Astrocyte (in vitro differentiated cells and primary cell): ENCODE measurements at regions not wholly inside any gene's neighbourhood (a gene's known extent, or its start where the extent isn't known, plus 50 kb on each side); places are given as distances from the start of the nearest gene placed in this dataset.

Source experiments
- DNase-seq: peaks from one replicate; pipeline ENCODE4 v3.0.0-alpha.2; 2010; ENCODE audit warnings: low read depth
- FAIRE-seq: peaks from 2 replicates; lab custom pipeline; 2011; peaks lifted over from hg19 to GRCh38; lab: Jason Lieb, UNC
- H2AFZ ChIP-seq: 2 replicates; pipeline ENCODE4 v1.6.0; 2012; ENCODE audit warnings: low read depth, low read length, inconsistent platforms
- H3K27ac ChIP-seq: 2 replicates; pipeline ENCODE4 v1.5.1; 2011; ENCODE audit warnings: low read depth, low read length, inconsistent platforms
- H3K27me3 ChIP-seq: 2 replicates; pipeline ENCODE4 v1.6.0; 2011; ENCODE audit warnings: low read length, inconsistent platforms; ENCODE audit not compliant: insufficient read depth
- H3K36me3 ChIP-seq: 2 replicates; pipeline ENCODE4 v1.5.1; 2011; ENCODE audit warnings: low read length, inconsistent platforms; ENCODE audit not compliant: insufficient read depth
- H3K4me1 ChIP-seq: 2 replicates; pipeline ENCODE4 v1.5.1; 2011; ENCODE audit warnings: low read length, inconsistent platforms; ENCODE audit not compliant: insufficient read depth
- H3K4me2 ChIP-seq: 2 replicates; pipeline ENCODE4 v1.6.0; 2012; ENCODE audit warnings: low read length, inconsistent platforms
- H3K4me3 ChIP-seq: 2 replicates; pipeline ENCODE4 v1.5.1; 2011; ENCODE audit warnings: low read depth, mild to moderate bottlenecking, low read length, inconsistent platforms; ENCODE audit not compliant: insufficient read depth
- H3K79me2 ChIP-seq: 2 replicates; pipeline ENCODE4 v1.6.0; 2012; ENCODE audit warnings: mild to moderate bottlenecking, low read length, inconsistent platforms; ENCODE audit not compliant: insufficient read depth
- H3K9ac ChIP-seq: 2 replicates; pipeline ENCODE4 v1.6.0; 2012; ENCODE audit warnings: mild to moderate bottlenecking, low read length, inconsistent platforms
- H3K9me3 ChIP-seq: 2 replicates; pipeline ENCODE4 v1.5.1; 2012; ENCODE audit warnings: low read depth, mild to moderate bottlenecking, low read length, inconsistent platforms; ENCODE audit not compliant: insufficient read depth
- H4K20me1 ChIP-seq: 2 replicates; pipeline ENCODE4 v1.6.0; 2012; ENCODE audit warnings: low read length, inconsistent platforms; ENCODE audit not compliant: insufficient read depth
- H3K27ac Mint-ChIP-seq: one replicate; pipeline ENCODE4 v1.8.0; 2021; ENCODE audit warnings: mild to moderate bottlenecking, mixed read lengths; ENCODE audit not compliant: unreplicated experiment
- H3K27me3 Mint-ChIP-seq: one replicate; pipeline ENCODE4 v1.8.0; 2021; ENCODE audit warnings: low read depth, mixed read lengths; ENCODE audit not compliant: unreplicated experiment
- H3K36me3 Mint-ChIP-seq: one replicate; pipeline ENCODE4 v1.8.0; 2021; ENCODE audit warnings: low read depth, mixed read lengths; ENCODE audit not compliant: unreplicated experiment
- H3K4me1 Mint-ChIP-seq: one replicate; pipeline ENCODE4 v1.8.0; 2021; ENCODE audit warnings: low read depth, mixed read lengths; ENCODE audit not compliant: unreplicated experiment
- H3K4me3 Mint-ChIP-seq: one replicate; pipeline ENCODE4 v1.8.0; 2021; ENCODE audit warnings: mild to moderate bottlenecking, moderate library complexity, mixed read lengths; ENCODE audit not compliant: unreplicated experiment
- H3K9me3 Mint-ChIP-seq: one replicate; pipeline ENCODE4 v1.8.0; 2021; ENCODE audit warnings: mild to moderate bottlenecking, mixed read lengths; ENCODE audit not compliant: unreplicated experiment
- EZH2 ChIP-seq: IDR thresholded peaks from 2 replicates; pipeline ENCODE4 v1.6.1; 2012; ENCODE audit warnings: mild to moderate bottlenecking, low read length, inconsistent platforms; ENCODE audit not compliant: insufficient read depth
- TF ChIP-seq, protein P1 (sequence below): IDR thresholded peaks from 2 replicates; pipeline ENCODE4 v1.5.1; 2011; ENCODE audit warnings: low read depth, mild to moderate bottlenecking, inconsistent platforms, low read length, moderate library complexity; ENCODE audit not compliant: insufficient read depth

DNA sequence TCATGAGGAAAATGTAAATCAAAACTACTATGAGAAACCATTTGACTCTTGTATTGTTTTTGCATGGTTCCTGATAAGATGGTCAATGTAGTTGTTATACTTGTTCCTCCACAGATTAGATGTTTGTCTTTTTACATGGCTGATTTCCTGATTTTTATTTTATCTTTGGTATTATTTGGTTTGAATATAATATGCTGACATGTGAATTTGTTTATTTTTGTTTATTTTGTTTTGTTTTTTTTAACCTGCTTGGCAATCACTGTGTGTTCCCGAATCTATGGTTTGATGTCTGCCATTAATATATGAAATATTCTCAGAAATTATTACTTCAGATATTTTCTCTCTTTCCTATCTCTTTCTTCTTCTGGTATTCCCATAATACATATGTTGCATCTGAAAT lies 899.5 kb upstream of the ADGRB3 start:
- peaks cover 17% of the 10 kb centered on the region for H3K4me1 Mint-ChIP-seq
- no peaks in the 10 kb centered on the region for H3K79me2 ChIP-seq

DNA sequence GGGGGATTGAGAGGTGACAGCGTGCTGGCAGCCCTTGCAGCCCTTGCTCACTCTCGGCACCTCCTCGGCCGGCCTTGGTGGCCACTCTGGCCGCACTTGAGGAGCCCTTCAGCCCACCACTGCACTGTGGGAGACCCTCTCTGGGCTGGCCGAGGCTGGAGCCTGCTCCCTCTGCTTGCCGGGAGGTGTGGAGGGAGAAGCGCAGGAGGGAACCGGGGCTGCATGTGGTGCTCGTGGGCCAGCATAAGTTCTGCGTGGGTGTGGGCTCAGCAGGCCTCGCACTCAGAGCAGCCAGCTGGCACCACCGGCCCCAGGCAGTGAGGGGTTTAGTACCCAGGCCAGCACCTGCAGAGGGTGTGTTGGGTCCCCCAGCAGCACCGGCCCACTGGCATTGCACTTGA lies 912.2 kb upstream of the ADGRB3 start:
- no peak for FAIRE-seq
- H3K36me3 Mint-ChIP-seq = no peaks in the 10 kb centered on the region
- DNase-seq = no peak

More for the DNA sequence above, 899.5 kb upstream of the ADGRB3 start:
- H4K20me1 ChIP-seq = no peaks in the 10 kb centered on the region
- FAIRE-seq (no peak), DNase-seq (no peak)
- no peaks in the 10 kb centered on the region for H3K36me3 ChIP-seq
- no peak overlapping the region for H3K4me3 Mint-ChIP-seq
- no peak overlapping the region for H2AFZ ChIP-seq
- H3K9ac ChIP-seq = no peak overlapping the region
- no peaks in the 10 kb centered on the region for H3K27me3 Mint-ChIP-seq
- H3K4me1 ChIP-seq = peaks cover 7% of the 10 kb centered on the region
- no peak overlapping the region for H3K4me3 ChIP-seq
- no peak overlapping the region for H3K27ac ChIP-seq
- H3K27me3 ChIP-seq = no peaks in the 10 kb centered on the region
- H3K9me3 ChIP-seq = peaks cover 2% of the 10 kb centered on the region
- no peaks in the 10 kb centered on the region for H3K36me3 Mint-ChIP-seq
- H3K4me2 ChIP-seq = no peak overlapping the region
- H3K27ac Mint-ChIP-seq = peak overlapping the region; percentile 27
- H3K9me3 Mint-ChIP-seq = peaks cover 7% of the 10 kb centered on the region
- no peak for TF ChIP-seq EZH2
- TF ChIP-seq, protein P1, sequence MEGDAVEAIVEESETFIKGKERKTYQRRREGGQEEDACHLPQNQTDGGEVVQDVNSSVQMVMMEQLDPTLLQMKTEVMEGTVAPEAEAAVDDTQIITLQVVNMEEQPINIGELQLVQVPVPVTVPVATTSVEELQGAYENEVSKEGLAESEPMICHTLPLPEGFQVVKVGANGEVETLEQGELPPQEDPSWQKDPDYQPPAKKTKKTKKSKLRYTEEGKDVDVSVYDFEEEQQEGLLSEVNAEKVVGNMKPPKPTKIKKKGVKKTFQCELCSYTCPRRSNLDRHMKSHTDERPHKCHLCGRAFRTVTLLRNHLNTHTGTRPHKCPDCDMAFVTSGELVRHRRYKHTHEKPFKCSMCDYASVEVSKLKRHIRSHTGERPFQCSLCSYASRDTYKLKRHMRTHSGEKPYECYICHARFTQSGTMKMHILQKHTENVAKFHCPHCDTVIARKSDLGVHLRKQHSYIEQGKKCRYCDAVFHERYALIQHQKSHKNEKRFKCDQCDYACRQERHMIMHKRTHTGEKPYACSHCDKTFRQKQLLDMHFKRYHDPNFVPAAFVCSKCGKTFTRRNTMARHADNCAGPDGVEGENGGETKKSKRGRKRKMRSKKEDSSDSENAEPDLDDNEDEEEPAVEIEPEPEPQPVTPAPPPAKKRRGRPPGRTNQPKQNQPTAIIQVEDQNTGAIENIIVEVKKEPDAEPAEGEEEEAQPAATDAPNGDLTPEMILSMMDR = no peak

DNA sequence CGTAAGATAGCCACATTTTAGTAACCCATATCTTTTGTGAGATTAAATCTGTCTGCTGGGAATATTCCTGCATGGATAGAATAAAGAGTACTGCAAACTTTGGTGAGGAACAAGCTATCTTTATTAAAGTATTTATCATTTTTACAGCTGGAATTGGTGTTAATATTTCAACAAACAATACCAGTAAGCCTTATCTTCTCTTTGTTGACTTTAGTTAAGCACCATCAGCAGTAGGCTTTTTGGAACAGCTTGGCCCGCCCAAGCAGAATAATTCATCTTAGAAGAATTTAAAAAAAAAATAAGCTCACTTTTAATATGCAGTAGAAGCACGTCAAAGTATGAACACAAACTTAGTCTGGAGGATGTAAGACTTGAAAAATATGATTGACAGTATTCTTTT lies 917.8 kb upstream of the ADGRB3 start:
- Histone ChIP-seq H3K79me2 (no peaks in the 10 kb centered on the region), H3K27ac (no peak overlapping the region), H4K20me1 (no peaks in the 10 kb centered on the region), H3K9ac (no peak overlapping the region), H3K9me3 (no peaks in the 10 kb centered on the region), H3K27me3 (no peaks in the 10 kb centered on the region), H3K4me3 (no peak overlapping the region), H2AFZ (no peak overlapping the region), H3K4me1 (no peaks in the 10 kb centered on the region), H3K36me3 (no peaks in the 10 kb centered on the region), H3K4me2 (peak overlapping the region; percentile 17)
- DNase-seq (peak; percentile 68), FAIRE-seq (no peak)
- TF ChIP-seq, protein P1 = no peak
- no peak for TF ChIP-seq EZH2
- Mint-ChIP-seq H3K36me3 (no peaks in the 10 kb centered on the region), H3K4me3 (no peak overlapping the region), H3K4me1 (no peaks in the 10 kb centered on the region), H3K27ac (no peak overlapping the region), H3K27me3 (no peaks in the 10 kb centered on the region), H3K9me3 (peaks cover 2% of the 10 kb centered on the region)

More for the DNA sequence above, 912.2 kb upstream of the ADGRB3 start:
- Mint-ChIP-seq H3K9me3 (peaks cover 5% of the 10 kb centered on the region), H3K27ac (no peak overlapping the region), H3K4me1 (no peaks in the 10 kb centered on the region), H3K27me3 (no peaks in the 10 kb centered on the region), H3K4me3 (no peak overlapping the region)
- no peak overlapping the region for H3K4me2 ChIP-seq
- no peaks in the 10 kb centered on the region for H3K79me2 ChIP-seq
- no peak overlapping the region for H3K9ac ChIP-seq
- TF ChIP-seq, protein P1 = no peak
- TF ChIP-seq EZH2 = no peak
- no peak overlapping the region for H3K4me3 ChIP-seq
- H3K4me1 ChIP-seq = no peaks in the 10 kb centered on the region
- no peaks in the 10 kb centered on the region for H3K9me3 ChIP-seq
- no peaks in the 10 kb centered on the region for H4K20me1 ChIP-seq
- H3K27ac ChIP-seq = no peak overlapping the region
- no peaks in the 10 kb centered on the region for H3K36me3 ChIP-seq
- no peaks in the 10 kb centered on the region for H3K27me3 ChIP-seq
- no peak overlapping the region for H2AFZ ChIP-seq
